Fibroblast of peridontal ligament (primary cell): ENCODE measurements at regions not wholly inside any gene's neighbourhood (a gene's known extent, or its start where the extent isn't known, plus 50 kb on each side); places are given as distances from the start of the nearest gene placed in this dataset.
"Not testable (repeated sequence)": the region's sequence is repeated elsewhere in the genome, so short reads cannot be mapped to it uniquely, and the experiment has no call there.

Experiments
- DNase-seq: peaks from one replicate; pipeline ENCODE4 v3.0.0-alpha.2; 2010; ENCODE audit errors: extremely low read depth

DNA sequence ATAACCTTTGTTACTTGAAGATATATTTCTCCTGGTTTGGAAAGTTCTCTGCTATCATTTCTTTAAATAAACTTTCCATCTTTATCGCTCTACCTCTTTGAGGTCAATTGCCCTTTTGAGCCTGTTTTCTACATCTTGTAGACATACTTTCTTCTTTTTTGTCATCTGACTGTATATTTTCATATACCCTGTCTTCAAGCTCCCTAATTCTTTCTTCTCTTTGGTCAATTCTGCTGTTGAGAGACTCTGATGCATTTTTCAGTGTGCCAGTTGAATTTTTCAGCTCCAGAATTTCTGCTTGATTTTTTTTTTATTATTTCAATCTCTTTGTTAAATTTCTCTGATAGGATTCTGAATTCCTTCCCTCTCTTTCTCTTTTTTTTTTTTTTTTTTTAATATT is 511.2 kb upstream of the GRAMD2B start:
- no peak for DNase-seq

DNA sequence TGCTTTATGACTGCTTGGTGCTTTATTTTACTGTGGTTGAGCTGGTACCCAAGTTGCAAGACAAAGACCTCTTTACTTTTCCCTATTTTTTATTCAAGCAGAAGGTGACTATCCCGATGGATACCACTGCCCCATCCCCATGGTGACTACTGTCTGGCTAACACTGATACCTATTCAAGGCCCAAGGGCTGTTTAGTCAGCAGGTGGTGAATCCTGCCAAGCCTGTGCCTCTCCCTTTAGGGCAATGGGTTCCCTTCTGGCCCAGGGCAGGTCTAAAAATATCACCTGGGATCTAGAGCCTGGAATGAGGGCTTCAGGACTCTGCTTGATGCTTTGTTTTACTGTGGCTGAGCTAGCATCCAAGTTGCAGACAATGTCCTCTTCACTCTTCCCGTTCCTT is 510.0 kb upstream of the GRAMD2B start:
- DNase-seq, result no peak

DNA sequence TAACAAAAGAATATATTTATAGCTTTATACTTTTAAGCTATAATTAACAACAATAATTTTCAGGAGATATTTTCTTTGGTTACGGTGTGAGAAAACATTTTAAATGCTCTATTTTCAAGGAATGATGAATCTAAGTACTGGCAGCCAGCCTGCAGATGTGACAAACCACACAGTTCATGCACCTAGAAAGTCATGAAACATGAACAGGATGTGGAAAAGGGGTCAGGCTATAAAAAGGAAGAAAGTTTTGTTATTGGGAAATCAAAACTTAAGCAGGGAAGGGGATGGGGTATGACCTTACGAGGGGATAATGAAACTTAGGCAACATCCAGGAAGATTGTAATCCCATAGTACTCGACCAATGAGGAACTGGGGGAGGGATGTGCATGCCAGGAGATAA is 508.7 kb upstream of the GRAMD2B start:
- no peak for DNase-seq

- not testable (repeated sequence) for DNase-seq
Measured at GRCh38 chr5:125923958-125924357, 499.3 kb upstream of the GRAMD2B start.

DNA sequence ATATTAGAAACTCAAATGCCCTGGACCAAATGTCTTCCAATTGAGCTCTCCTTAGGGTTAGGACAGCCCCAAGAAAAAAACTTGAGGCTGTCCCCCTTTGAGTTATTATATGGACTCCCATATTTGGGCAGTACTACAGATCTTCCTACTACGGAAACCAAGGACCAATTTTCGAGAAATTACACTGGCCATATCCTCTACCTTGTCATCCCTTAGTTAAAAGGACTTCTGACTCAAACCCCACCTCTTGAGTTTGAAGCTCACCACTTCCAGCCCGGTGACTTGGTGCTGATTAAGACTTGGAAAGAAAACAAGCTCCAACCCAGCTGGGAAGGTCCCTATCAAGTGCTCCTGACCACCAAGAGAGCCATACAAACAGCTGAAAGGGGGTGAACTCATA is 497.0 kb upstream of the GRAMD2B start:
- no peak for DNase-seq

GRCh38 chr5:125928663-125929062 is 494.5 kb upstream of the GRAMD2B start:
- no peak for DNase-seq

GRCh38 chr5:125950012-125950615 is 473.1 kb upstream of the GRAMD2B start:
- no peak for DNase-seq

GRCh38 chr5:125961150-125961549 is 462.1 kb upstream of the GRAMD2B start:
- DNase-seq, result no peak

DNA sequence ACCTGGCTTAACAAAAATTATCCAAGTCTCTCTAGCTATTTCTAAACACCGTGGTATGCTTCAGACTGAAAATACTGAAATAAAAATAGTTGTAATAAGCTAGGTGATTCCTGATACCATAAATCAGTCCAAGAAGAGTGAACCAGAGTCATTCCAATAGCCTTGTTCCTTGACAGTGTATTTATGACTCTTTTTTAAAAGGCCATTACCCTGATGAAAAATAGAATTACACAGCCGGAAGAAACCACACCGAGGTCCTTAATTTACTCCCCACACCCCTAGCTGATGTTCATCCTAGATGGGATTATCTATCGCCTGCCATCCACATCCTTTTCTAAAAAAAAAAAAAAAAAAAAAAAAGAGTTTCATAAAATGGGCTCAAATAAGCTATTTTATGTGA is 457.6 kb upstream of the GRAMD2B start:
- no peak for DNase-seq

- no peak for DNase-seq
Measured at GRCh38 chr5:125967576-125967975, 455.6 kb upstream of the GRAMD2B start.

- DNase-seq, result no peak
Measured at GRCh38 chr5:125969011-125969813, 454.0 kb upstream of the GRAMD2B start.

DNA sequence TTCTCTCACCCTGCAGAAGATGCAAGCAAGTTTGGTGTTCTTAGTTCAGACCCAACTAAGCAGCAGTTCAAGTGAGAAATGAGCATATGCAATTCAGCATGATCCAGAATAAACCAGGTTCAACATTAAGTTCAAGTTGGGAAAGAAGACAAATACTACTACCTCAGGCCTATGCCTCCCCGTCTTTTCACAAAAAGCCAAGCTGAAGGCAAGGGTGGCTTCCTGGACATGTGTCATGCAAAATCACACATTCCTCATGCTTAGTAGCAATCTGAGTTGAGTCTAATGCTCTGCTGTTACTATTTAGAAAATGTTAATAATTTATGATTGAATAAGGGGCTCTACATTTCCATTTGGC is 453.4 kb upstream of the GRAMD2B start:
- no peak for DNase-seq

- no peak for DNase-seq
Measured at GRCh38 chr5:125970631-125971307, 452.4 kb upstream of the GRAMD2B start.

GRCh38 chr5:125972706-125973105 is 450.5 kb upstream of the GRAMD2B start:
- DNase-seq, result no peak

DNA sequence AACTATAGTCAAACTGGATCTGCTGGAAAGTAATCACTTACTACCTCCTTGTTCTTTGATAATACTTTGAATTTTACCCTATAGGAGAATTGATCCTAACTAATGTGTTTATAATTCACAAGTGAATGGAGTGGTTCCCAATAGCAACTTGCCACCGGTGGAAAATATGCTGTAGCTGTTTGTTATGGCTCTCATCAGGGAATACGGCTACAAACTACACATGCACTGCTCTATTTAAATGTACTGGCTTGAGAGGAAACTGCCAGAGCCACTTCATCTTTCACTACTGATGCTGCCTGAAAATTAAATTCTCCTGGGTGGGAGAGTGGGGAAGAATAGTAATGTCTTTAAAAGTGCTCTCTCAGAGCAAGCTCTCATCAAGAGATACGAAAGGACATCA is 448.5 kb upstream of the GRAMD2B start:
- no peak for DNase-seq

- no peak for DNase-seq
Measured at GRCh38 chr5:125976421-125977000, 446.7 kb upstream of the GRAMD2B start.

- no peak for DNase-seq
Measured at GRCh38 chr5:125978015-125978414, 445.2 kb upstream of the GRAMD2B start.

- DNase-seq, result no peak
Measured at GRCh38 chr5:125979636-125980035, 443.6 kb upstream of the GRAMD2B start.

- DNase-seq, result no peak
Measured at GRCh38 chr5:125981016-125981415, 442.2 kb upstream of the GRAMD2B start.

- DNase-seq, result no peak
Measured at GRCh38 chr5:125987677-125988255, 435.4 kb upstream of the GRAMD2B start.

GRCh38 chr5:125992050-125992449 is 431.2 kb upstream of the GRAMD2B start:
- DNase-seq, result no peak

- not testable (repeated sequence) for DNase-seq
Measured at GRCh38 chr5:125999271-126000030, 423.8 kb upstream of the GRAMD2B start.
